ENCODE measurements at regions not wholly inside any gene's neighbourhood (a gene's known extent, or its start where the extent isn't known, plus 50 kb on each side); places are given as distances from the start of the nearest gene placed in this dataset.

DNA sequence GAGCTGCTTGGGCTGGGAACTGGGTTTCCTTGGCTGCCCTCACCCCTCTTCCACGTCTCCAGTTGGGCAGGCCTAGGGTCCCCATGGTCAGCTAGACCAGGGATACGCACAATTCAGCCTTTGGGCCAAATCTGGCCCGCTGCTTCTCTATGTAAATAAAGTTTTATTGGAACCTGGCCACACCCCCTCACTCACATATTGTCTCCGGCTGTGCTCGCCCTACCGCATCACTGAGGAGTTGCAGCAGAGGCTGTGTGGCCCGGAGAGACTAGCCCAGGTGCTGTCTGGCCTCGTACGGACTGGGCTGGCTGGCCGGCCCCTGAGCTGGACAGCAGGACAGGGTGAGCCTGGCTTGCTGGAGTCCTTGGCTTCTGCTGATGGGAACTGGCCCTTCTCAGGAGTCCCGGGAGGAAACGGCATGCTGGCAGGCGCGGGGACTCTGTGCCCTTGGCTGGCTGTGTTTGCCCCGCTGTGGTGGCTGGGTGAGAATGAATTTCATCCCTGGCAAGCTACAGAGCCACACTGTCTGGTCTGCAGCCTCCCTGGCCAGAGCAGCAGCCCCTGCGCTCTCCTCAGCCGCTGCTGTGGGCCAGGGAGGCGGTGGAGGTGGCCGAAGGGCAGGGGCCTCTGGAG, 82.0 kb downstream of the ENGASE start:
- ChIA-PET CTCF (no interaction called here), POLR2A (no interaction called here)
- in situ Hi-C loops (cut with HindIII; ENCODE audit: low pct_unique_long_range_greater_than_20kb, low sequenced_read_pairs) = no loop called here
- H3K27ac ChIP-seq (ENCODE audit: low read length) = no peak overlapping the region
- no peaks in the 10 kb centered on the region for H3K36me3 ChIP-seq (ENCODE audit: control insufficient read depth, insufficient read depth, low read length)
- no peaks in the 10 kb centered on the region for H3K9me3 ChIP-seq (ENCODE audit: control insufficient read depth, insufficient read depth, low read depth, low read length)
- peaks cover 3% of the 10 kb centered on the region; the same call in 1 of the 2 replicates for H3K27me3 ChIP-seq (ENCODE audit: control insufficient read depth, insufficient read depth, low read length)
- ATAC-seq = no peak
- TF ChIP-seq POLR2AphosphoS5 (IDR thresholded peaks at IDR 0.05; ENCODE audit: low read depth, low read length) (no peak), SIN3A (IDR thresholded peaks at IDR 0.05; ENCODE audit: borderline replicate concordance, insufficient read depth, low read depth, low read length) (no peak), TCF7L2 (IDR thresholded peaks at IDR 0.05; ENCODE audit: low read depth, low read length) (no peak)
- TF ChIP-seq, protein P1, sequence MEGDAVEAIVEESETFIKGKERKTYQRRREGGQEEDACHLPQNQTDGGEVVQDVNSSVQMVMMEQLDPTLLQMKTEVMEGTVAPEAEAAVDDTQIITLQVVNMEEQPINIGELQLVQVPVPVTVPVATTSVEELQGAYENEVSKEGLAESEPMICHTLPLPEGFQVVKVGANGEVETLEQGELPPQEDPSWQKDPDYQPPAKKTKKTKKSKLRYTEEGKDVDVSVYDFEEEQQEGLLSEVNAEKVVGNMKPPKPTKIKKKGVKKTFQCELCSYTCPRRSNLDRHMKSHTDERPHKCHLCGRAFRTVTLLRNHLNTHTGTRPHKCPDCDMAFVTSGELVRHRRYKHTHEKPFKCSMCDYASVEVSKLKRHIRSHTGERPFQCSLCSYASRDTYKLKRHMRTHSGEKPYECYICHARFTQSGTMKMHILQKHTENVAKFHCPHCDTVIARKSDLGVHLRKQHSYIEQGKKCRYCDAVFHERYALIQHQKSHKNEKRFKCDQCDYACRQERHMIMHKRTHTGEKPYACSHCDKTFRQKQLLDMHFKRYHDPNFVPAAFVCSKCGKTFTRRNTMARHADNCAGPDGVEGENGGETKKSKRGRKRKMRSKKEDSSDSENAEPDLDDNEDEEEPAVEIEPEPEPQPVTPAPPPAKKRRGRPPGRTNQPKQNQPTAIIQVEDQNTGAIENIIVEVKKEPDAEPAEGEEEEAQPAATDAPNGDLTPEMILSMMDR (IDR thresholded peaks at IDR 0.05) = no peak
- TF ChIP-seq, protein P2, sequence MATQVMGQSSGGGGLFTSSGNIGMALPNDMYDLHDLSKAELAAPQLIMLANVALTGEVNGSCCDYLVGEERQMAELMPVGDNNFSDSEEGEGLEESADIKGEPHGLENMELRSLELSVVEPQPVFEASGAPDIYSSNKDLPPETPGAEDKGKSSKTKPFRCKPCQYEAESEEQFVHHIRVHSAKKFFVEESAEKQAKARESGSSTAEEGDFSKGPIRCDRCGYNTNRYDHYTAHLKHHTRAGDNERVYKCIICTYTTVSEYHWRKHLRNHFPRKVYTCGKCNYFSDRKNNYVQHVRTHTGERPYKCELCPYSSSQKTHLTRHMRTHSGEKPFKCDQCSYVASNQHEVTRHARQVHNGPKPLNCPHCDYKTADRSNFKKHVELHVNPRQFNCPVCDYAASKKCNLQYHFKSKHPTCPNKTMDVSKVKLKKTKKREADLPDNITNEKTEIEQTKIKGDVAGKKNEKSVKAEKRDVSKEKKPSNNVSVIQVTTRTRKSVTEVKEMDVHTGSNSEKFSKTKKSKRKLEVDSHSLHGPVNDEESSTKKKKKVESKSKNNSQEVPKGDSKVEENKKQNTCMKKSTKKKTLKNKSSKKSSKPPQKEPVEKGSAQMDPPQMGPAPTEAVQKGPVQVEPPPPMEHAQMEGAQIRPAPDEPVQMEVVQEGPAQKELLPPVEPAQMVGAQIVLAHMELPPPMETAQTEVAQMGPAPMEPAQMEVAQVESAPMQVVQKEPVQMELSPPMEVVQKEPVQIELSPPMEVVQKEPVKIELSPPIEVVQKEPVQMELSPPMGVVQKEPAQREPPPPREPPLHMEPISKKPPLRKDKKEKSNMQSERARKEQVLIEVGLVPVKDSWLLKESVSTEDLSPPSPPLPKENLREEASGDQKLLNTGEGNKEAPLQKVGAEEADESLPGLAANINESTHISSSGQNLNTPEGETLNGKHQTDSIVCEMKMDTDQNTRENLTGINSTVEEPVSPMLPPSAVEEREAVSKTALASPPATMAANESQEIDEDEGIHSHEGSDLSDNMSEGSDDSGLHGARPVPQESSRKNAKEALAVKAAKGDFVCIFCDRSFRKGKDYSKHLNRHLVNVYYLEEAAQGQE (IDR thresholded peaks at IDR 0.05; ENCODE audit: insufficient read depth in 1 of 2, low read depth in 2 of 2, low read length in 1 of 2) = no peak
- DNase-seq (ENCODE audit: low read depth, low spot score) = no peak
- no peak overlapping the region for H3K4me3 ChIP-seq (ENCODE audit: low read depth in 2 of 2, low read length in 2 of 2)
- peaks cover 6% of the 10 kb centered on the region for H3K4me1 ChIP-seq (ENCODE audit: control insufficient read depth, insufficient read depth, low read length)
- BruUV-seq (replicated peaks) = no TSS peak
- intact Hi-C loops (cut with micrococcal nuclease; ENCODE audit: unreplicated experiment) = no loop called here

DNA sequence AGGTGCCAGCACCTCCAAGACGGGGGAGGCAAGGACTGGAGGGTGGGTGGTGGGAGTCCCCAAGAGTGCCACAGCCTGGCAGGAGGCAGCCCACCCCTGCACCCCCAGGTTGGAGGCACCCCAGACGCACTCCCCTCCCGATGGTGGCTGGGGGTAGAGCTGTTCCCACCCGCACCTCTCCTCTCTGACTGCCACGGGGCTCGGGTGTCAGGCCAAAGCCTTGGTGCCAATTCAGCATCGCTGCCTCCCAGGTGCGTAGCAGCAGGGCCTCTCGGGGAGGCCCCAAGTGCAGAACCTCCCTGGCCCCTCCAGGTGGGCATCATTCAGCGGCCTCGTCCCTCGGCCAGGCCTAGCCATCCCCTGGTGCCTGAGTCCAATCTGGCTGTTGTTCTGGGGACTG, 81.1 kb downstream of the ENGASE start:
- Histone ChIP-seq H3K27ac (ENCODE audit: low read length) (no peak overlapping the region), H3K4me1 (ENCODE audit: control insufficient read depth, insufficient read depth, low read length) (peaks cover 6% of the 10 kb centered on the region), H3K4me3 (ENCODE audit: low read depth in 2 of 2, low read length in 2 of 2) (no peak overlapping the region), H3K36me3 (ENCODE audit: control insufficient read depth, insufficient read depth, low read length) (no peaks in the 10 kb centered on the region), H3K9me3 (ENCODE audit: control insufficient read depth, insufficient read depth, low read depth, low read length) (no peaks in the 10 kb centered on the region), H3K27me3 (ENCODE audit: control insufficient read depth, insufficient read depth, low read length) (peaks cover 3% of the 10 kb centered on the region; the same call in 1 of the 2 replicates)
- BruUV-seq (replicated peaks) = no TSS peak
- in situ Hi-C loops (cut with HindIII; ENCODE audit: low pct_unique_long_range_greater_than_20kb, low sequenced_read_pairs) = no loop called here
- DNase-seq (ENCODE audit: low read depth, low spot score) (no peak), ATAC-seq (no peak)
- TF ChIP-seq, protein P1 (IDR thresholded peaks at IDR 0.05) = no peak
- TF ChIP-seq POLR2AphosphoS5 (IDR thresholded peaks at IDR 0.05; ENCODE audit: low read depth, low read length) (no peak), SIN3A (IDR thresholded peaks at IDR 0.05; ENCODE audit: borderline replicate concordance, insufficient read depth, low read depth, low read length) (no peak), TCF7L2 (IDR thresholded peaks at IDR 0.05; ENCODE audit: low read depth, low read length) (no peak)
- TF ChIP-seq, protein P2 (IDR thresholded peaks at IDR 0.05; ENCODE audit: insufficient read depth in 1 of 2, low read depth in 2 of 2, low read length in 1 of 2) = no peak
- intact Hi-C loops (cut with micrococcal nuclease; ENCODE audit: unreplicated experiment) = no loop called here
- POLR2A ChIA-PET = no interaction called here
- CTCF ChIA-PET = interaction anchor here (0.7 kb wide), 1 partner anchor 195 kb away, joined by 9 read pairs; no protein-coding TSS in a partner anchor
